ENCODE measurements at regions not wholly inside any gene's neighbourhood (a gene's known extent, or its start where the extent isn't known, plus 50 kb on each side); places are given as distances from the start of the nearest gene placed in this dataset.

- TF ChIP-seq CTCF (IDR thresholded peaks at IDR 0.05; ENCODE audit: low read depth, low read length, missing control alignments), result no peak
- no peak for DNase-seq (ENCODE audit: extremely low read depth, low read depth)
- no peak overlapping the region for H3K4me3 ChIP-seq (replicated peaks; ENCODE audit: low read depth, low read length)
These were observed 658.7 kb downstream of the SQOR start for GRCh38 chr15:46293550-46293949.

GRCh38 chr15:46296002-46296401 lies 661.2 kb downstream of the SQOR start:
- H3K4me3 ChIP-seq (replicated peaks; ENCODE audit: low read depth, low read length), result no peak overlapping the region
- no peak for DNase-seq (ENCODE audit: extremely low read depth, low read depth)
- no peak for TF ChIP-seq CTCF (IDR thresholded peaks at IDR 0.05; ENCODE audit: low read depth, low read length, missing control alignments)

- no peak overlapping the region for H3K4me3 ChIP-seq (replicated peaks; ENCODE audit: low read depth, low read length)
- no peak for DNase-seq (ENCODE audit: extremely low read depth, low read depth)
- TF ChIP-seq CTCF (IDR thresholded peaks at IDR 0.05; ENCODE audit: low read depth, low read length, missing control alignments), result no peak
These were observed 662.0 kb downstream of the SQOR start for GRCh38 chr15:46296797-46297196.

- H3K4me3 ChIP-seq (replicated peaks; ENCODE audit: low read depth, low read length), result no peak overlapping the region
- no peak for TF ChIP-seq CTCF (IDR thresholded peaks at IDR 0.05; ENCODE audit: low read depth, low read length, missing control alignments)
- no peak for DNase-seq (ENCODE audit: extremely low read depth, low read depth)
These were observed 662.9 kb downstream of the SQOR start for GRCh38 chr15:46297766-46298165.

- no peak overlapping the region for H3K4me3 ChIP-seq (replicated peaks; ENCODE audit: low read depth, low read length)
- no peak for TF ChIP-seq CTCF (IDR thresholded peaks at IDR 0.05; ENCODE audit: low read depth, low read length, missing control alignments)
- DNase-seq (ENCODE audit: extremely low read depth, low read depth), result no peak
These were observed 665.9 kb downstream of the SQOR start for GRCh38 chr15:46300716-46301115.

- no peak overlapping the region for H3K4me3 ChIP-seq (replicated peaks; ENCODE audit: low read depth, low read length)
- no peak for TF ChIP-seq CTCF (IDR thresholded peaks at IDR 0.05; ENCODE audit: low read depth, low read length, missing control alignments)
- DNase-seq (ENCODE audit: extremely low read depth, low read depth), result no peak
These were observed 666.5 kb downstream of the SQOR start for GRCh38 chr15:46301291-46301690.

- no peak for TF ChIP-seq CTCF (IDR thresholded peaks at IDR 0.05; ENCODE audit: low read depth, low read length, missing control alignments)
- DNase-seq (ENCODE audit: extremely low read depth, low read depth), result no peak
- H3K4me3 ChIP-seq (replicated peaks; ENCODE audit: low read depth, low read length), result no peak overlapping the region
These were observed 667.0 kb downstream of the SQOR start for GRCh38 chr15:46301826-46302225.
